ENCODE measurements at regions not wholly inside any gene's neighbourhood (a gene's known extent, or its start where the extent isn't known, plus 50 kb on each side); places are given as distances from the start of the nearest gene placed in this dataset.

DNA sequence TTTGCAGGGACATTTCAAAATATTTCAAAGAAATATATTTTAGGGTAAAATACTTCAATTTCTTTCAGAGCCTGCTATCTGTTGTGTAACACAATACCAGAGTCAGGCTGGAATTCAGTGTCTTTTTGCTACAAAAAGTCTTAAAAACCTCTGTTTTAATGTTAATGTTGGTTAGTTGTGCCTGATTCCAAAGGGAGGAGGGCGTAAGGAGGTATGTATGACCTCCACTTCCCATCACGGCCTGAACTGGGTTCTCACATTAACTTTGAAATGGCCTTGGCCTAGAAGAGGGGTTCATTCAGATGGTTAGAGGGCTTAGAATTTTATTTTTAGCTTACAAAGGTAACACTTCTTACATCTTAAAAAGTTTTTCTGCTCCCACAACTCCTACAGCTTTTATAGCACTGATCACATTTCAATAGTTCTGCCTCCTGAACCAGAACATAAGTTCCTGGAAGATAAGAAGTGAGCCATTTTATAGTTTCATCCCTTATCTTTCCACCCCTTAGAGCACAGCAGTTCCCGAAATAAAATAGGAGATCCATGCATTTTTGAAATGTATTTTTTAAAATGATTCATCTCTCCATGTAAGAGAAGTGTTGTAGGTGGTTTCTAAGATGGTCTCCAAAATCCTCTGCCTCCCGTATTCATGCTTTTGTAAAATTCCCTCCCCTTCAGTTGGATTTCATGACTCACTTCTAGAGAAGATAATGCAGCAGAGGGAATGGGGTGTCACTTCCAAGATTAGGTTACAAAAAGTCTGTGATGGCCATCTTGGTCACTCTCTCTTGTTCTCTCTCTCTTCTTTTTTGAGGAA lies 543.1 kb upstream of the NECTIN3 start (continued):
- TF ChIP-seq, protein P1, sequence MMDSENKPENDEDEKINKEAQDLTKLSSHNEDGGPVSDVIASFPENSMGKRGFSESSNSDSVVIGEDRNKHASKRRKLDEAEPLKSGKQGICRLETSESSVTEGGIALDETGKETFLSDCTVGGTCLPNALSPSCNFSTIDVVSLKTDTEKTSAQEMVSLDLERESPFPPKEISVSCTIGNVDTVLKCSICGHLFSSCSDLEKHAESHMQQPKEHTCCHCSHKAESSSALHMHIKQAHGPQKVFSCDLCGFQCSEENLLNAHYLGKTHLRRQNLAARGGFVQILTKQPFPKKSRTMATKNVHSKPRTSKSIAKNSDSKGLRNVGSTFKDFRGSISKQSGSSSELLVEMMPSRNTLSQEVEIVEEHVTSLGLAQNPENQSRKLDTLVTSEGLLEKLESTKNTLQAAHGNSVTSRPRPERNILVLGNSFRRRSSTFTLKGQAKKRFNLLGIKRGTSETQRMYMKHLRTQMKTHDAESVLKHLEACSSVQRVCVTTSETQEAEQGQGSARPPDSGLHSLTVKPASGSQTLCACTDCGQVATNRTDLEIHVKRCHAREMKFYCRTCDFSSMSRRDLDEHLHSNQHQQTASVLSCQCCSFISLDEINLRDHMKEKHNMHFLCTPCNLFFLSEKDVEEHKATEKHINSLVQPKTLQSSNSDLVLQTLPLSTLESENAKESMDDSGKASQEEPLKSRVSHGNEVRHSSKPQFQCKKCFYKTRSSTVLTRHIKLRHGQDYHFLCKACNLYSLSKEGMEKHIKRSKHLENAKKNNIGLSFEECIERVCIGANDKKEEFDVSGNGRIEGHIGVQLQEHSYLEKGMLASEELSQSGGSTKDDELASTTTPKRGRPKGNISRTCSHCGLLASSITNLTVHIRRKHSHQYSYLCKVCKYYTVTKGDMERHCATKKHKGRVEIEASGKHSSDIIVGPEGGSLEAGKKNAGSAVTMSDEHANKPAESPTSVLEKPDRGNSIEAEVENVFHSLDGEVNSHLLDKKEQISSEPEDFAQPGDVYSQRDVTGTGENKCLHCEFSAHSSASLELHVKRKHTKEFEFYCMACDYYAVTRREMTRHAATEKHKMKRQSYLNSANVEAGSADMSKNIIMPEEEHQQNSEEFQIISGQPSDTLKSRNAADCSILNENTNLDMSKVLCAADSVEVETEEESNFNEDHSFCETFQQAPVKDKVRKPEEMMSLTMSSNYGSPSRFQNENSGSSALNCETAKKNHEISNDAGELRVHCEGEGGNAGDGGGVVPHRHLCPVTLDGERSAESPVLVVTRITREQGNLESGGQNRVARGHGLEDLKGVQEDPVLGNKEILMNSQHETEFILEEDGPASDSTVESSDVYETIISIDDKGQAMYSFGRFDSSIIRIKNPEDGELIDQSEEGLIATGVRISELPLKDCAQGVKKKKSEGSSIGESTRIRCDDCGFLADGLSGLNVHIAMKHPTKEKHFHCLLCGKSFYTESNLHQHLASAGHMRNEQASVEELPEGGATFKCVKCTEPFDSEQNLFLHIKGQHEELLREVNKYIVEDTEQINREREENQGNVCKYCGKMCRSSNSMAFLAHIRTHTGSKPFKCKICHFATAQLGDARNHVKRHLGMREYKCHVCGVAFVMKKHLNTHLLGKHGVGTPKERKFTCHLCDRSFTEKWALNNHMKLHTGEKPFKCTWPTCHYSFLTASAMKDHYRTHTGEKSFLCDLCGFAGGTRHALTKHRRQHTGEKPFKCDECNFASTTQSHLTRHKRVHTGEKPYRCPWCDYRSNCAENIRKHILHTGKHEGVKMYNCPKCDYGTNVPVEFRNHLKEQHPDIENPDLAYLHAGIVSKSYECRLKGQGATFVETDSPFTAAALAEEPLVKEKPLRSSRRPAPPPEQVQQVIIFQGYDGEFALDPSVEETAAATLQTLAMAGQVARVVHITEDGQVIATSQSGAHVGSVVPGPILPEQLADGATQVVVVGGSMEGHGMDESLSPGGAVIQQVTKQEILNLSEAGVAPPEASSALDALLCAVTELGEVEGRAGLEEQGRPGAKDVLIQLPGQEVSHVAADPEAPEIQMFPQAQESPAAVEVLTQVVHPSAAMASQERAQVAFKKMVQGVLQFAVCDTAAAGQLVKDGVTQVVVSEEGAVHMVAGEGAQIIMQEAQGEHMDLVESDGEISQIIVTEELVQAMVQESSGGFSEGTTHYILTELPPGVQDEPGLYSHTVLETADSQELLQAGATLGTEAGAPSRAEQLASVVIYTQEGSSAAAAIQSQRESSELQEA (IDR thresholded peaks at IDR 0.05; ENCODE audit: low read depth), result no peak
- TF ChIP-seq, protein P2, sequence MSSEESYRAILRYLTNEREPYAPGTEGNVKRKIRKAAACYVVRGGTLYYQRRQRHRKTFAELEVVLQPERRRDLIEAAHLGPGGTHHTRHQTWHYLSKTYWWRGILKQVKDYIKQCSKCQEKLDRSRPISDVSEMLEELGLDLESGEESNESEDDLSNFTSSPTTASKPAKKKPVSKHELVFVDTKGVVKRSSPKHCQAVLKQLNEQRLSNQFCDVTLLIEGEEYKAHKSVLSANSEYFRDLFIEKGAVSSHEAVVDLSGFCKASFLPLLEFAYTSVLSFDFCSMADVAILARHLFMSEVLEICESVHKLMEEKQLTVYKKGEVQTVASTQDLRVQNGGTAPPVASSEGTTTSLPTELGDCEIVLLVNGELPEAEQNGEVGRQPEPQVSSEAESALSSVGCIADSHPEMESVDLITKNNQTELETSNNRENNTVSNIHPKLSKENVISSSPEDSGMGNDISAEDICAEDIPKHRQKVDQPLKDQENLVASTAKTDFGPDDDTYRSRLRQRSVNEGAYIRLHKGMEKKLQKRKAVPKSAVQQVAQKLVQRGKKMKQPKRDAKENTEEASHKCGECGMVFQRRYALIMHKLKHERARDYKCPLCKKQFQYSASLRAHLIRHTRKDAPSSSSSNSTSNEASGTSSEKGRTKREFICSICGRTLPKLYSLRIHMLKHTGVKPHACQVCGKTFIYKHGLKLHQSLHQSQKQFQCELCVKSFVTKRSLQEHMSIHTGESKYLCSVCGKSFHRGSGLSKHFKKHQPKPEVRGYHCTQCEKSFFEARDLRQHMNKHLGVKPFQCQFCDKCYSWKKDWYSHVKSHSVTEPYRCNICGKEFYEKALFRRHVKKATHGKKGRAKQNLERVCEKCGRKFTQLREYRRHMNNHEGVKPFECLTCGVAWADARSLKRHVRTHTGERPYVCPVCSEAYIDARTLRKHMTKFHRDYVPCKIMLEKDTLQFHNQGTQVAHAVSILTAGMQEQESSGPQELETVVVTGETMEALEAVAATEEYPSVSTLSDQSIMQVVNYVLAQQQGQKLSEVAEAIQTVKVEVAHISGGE (CRISPR knock-in tag; IDR thresholded peaks at IDR 0.05), result no peak
- TF ChIP-seq LEF1 (IDR thresholded peaks at IDR 0.05), result peak; percentile 46; the same call in 1 of the 2 replicates
- TF ChIP-seq ZNF764 (CRISPR knock-in tag; IDR thresholded peaks at IDR 0.05; ENCODE audit: low read depth), result no peak
- TF ChIP-seq, protein P3, sequence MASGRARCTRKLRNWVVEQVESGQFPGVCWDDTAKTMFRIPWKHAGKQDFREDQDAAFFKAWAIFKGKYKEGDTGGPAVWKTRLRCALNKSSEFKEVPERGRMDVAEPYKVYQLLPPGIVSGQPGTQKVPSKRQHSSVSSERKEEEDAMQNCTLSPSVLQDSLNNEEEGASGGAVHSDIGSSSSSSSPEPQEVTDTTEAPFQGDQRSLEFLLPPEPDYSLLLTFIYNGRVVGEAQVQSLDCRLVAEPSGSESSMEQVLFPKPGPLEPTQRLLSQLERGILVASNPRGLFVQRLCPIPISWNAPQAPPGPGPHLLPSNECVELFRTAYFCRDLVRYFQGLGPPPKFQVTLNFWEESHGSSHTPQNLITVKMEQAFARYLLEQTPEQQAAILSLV (tag; IDR thresholded peaks at IDR 0.05), result no peak
- TF ChIP-seq ZNF644 (tag; IDR thresholded peaks at IDR 0.05; ENCODE audit: low read depth), result 0 out of 2 replicates have a peak, but pooled peaks have one; percentile 37
- no peak for TF ChIP-seq GATAD2A (IDR thresholded peaks at IDR 0.05)
- TF ChIP-seq, protein P4, sequence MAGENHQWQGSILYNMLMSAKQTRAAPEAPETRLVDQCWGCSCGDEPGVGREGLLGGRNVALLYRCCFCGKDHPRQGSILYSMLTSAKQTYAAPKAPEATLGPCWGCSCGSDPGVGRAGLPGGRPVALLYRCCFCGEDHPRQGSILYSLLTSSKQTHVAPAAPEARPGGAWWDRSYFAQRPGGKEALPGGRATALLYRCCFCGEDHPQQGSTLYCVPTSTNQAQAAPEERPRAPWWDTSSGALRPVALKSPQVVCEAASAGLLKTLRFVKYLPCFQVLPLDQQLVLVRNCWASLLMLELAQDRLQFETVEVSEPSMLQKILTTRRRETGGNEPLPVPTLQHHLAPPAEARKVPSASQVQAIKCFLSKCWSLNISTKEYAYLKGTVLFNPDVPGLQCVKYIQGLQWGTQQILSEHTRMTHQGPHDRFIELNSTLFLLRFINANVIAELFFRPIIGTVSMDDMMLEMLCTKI (IDR thresholded peaks at IDR 0.05; ENCODE audit: partially characterized antibody), result no peak
- no peak for TF ChIP-seq CHD1 (IDR thresholded peaks at IDR 0.05; ENCODE audit: low read length)
- TF ChIP-seq SLC30A9 (CRISPR knock-in tag; IDR thresholded peaks at IDR 0.05), result no peak
- no peak for TF ChIP-seq GATAD2B (IDR thresholded peaks at IDR 0.05; ENCODE audit: borderline replicate concordance)

Data from K562 (cell line).